NCI-H460 (cell line): ENCODE measurements at regions not wholly inside any gene's neighbourhood (a gene's known extent, or its start where the extent isn't known, plus 50 kb on each side); places are given as distances from the start of the nearest gene placed in this dataset.

Experiments used
- DNase-seq: peaks from one replicate; pipeline ENCODE4 v3.0.0-alpha.2; 2016; ENCODE audit warnings: low read depth; ENCODE audit errors: extremely low read depth

DNA sequence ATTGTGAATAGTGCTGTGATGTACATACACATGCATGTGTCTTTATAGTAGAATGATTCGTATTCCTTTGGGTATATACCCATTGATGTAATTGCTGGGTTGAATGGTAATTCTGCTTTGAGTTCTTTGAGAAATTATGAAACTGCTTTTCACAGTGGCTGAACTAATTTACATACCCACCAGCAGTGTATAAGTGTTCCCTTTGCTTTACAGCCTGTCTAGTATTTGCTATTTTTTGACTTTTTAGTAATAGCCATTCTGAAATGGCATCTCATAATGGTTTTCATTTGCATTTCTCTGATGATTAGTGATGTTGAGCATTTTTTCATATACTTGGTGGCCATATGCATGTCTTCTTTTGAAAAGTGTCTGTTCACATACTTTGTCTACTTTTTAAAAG lies 54.5 kb upstream of the FAM78B start:
- DNase-seq = no peak

DNA sequence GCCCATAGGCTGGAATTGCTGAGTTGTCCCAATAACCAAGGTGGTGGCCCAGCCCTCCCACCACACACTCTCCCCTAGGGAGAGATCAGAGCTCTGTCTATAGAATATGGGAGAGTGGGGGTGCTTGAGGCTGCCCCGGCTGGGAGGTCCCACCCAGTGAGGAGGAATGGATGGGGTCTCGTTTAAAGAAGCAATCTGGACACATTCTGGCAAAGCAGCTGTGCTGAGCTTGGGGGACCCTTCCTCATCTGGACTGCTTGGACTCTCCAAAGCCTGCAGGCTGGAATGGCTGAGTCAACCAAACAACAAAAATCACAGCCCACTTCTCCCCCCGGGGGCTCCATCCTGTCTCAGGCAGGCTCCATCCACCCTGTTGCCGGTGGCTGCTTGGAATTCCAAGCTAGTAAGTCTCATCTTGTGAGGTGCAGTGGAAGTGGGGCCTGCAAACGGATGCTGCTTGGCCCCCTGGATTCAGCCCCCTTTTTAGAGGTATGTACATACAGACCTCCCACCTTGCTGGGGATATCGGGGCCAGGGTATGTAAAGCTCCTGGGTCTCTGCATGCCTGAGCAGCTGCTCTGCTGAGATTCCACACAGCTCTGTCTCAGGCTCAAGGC lies 67.1 kb upstream of the FAM78B start:
- no peak for DNase-seq

DNA sequence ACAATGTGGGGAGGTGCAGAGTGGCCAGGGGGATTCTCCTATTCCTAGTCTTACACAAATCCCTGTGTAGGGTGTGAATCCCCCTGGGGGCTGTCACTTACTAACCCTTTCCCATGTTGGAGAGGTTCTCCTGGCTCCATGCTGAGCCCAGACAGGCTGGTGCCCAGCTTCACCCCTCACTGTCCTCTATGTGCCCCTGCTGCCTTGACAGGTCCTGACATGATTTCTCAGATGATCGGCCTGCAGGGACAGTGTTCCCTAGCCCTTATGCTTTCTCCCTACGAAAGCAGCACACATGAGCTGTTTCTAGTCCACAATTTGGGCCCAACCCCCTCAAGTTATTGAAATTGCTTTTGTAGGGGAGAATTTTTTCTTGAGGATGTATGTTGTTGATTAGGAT lies 68.9 kb upstream of the FAM78B start:
- no peak for DNase-seq

DNA sequence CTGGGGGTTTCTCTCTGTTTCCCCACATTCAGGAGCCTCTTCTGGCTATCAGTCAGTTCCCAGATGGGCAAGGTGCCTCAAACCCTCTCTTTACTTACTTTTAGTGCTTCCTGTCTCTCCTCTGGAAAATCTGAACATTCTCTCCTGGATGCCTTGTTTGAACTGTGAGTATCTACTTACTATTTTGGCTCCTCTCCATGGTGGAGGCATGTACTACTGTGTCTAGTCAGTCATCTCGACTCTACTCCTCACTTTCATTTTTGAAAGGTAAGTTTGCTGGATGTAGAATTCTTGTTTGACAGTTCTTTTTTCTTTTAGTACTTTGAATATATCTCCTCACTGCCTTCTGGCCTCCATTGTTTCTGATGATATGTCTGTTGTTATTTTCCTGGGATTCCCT lies 70.9 kb upstream of the FAM78B start:
- no peak for DNase-seq

DNA sequence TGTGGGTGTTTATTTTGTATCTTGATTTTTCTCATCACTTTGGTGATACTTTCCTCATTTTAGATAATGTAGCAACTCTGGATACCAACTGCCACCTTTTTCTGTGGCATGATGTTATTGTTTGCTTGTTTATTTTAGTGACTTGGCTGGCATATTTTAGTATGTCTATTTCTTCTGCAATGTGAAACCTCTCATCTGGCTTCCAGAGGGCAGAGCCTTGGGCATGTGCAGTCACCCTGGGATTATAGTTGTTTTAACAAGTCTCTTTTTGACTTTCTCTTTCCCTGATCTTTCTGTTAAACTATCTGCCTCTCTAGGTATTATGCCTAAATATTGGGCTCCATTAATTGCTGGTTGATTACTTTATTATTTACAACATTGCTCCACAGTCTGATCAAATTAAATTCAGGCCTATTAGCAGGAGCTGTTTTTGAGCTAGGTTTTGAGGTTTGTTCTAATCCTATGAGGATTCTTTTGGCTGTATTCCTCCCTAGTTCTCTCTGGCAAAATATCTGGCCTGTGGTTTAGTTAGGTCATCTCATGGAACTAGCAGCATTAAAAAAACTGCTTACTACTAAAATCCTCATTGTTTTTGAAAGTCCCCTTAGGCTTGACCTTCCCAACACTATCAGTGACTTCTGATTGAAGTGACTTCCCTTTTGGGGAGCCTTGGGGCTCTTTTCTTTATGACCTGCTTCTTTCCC lies 86.4 kb upstream of the FAM78B start:
- DNase-seq = no peak

DNA sequence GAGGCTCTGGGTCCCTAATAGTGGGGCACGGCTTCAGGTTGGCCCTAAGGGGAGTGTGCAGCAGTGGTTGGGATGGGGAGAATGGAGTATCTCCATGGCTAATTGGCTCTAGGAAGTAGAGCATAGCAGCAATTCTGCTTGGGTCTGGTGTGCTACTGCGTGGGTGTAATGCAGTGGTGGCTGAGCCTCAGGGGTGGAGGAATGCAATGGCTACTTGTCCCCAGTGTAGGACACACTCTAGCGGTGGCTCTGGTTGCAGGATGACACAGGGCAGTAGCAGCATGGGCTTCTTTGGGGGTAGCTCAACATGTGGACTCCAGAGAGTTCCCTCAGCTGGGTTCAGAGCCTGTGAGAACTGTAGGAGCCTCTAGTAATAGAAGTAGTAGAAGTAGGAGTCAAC lies 91.2 kb upstream of the FAM78B start:
- no peak for DNase-seq

DNA sequence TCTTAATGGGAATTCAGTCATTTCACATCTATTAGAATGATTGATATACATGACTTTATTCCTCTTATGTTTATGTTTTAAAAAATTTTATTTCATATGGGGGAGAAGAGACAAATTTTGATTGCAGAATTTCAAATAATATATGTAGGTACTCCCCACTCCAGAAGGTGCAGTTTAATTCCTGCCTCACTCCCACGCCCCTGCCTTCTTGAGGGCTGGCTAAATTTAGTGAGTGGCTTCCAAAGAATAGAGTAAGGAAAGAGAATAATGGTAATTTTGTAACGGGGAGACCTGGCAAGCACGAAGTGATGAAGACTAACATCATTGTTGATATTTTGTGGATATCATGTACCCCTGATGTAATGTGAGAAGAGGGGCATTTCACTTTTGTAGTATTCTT lies 94.7 kb upstream of the FAM78B start:
- no peak for DNase-seq

DNA sequence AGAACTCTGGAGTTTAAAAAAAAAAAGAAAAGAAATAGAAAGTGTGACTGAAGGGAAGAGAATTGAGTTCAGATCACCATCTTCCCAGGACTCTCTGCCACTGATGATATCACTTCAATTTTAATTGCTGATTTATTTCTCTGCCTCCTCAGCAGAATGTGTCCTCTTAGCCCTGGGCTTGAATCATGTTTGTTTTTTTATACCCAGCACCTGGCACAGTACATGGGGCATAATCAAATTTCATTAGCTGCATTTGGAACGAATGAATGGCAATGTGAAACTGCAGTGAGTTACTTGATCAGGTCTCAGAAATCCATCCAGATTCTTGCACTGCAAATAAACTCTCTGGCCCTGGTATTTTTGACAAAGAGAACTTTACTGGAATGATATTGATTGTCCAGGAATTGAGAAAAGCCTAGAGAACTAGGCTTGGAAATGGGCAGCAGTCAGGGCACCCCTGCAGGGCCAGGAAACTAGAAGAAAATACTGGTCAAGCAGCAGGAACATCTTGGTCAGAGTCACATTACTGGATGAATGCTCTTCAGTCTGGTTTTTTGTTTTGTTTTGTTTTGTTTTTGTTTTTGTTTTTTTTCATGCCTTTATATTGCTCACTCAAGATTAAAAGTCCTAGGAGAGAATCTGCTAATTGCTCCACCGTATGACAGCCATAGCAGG lies 103.8 kb upstream of the FAM78B start:
- DNase-seq = no peak

DNA sequence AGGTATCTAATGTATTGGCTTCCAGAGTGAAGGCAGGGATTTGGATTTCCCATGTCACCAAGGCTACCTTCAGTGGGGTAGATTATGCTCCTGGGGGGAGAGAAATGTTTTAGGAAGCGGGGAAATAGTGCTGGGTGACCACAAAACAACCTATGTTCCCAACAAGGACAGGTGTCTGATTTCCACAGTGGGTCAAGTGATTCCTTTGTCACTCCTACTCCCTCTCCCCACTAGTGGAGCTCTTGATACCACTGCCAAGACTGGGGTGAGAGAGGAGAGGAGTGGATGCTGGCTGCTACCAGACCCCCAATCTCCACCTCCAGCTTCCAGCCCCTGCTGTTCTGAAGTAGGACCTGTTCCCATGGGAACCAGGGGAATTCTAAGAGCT lies 104.3 kb upstream of the FAM78B start:
- no peak for DNase-seq

DNA sequence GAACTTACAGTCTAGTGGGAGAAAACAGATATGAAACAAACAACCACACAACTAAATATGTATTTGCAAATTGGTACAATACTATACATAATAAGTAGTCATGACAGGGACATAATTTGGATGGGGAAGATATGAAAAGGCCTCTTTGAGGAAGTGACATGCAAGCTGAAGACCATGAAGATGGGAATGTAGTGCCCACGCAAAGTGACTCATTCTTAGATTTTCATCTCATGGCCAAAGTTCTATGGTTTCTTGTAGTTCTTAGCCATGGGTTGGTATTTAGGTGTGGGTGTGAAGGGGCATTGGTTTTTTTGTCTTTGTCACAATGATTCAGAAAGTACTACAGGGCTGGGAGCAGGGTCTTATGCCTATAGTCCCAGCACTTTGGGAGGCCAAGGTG lies 105.4 kb upstream of the FAM78B start:
- DNase-seq = no peak

DNA sequence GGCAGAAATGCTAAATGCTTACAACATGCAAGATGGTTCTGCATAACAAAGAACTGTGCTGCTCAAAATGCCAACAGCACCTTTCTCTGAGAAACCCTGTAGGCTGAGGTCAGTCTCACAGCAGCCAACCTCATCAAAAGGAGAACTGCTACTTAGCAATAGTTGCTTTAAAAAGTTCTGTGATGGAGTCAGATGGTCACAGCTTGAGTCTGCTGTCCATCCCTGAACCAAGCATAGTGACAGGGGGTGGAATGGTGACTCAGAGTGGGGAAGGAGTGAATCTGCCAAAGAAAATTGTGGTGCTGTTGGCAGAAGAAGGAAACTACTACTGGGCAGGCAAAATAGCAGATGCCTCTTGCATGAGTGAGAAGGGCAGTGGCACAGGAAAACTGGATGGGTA lies 106.0 kb upstream of the FAM78B start:
- DNase-seq = no peak

DNA sequence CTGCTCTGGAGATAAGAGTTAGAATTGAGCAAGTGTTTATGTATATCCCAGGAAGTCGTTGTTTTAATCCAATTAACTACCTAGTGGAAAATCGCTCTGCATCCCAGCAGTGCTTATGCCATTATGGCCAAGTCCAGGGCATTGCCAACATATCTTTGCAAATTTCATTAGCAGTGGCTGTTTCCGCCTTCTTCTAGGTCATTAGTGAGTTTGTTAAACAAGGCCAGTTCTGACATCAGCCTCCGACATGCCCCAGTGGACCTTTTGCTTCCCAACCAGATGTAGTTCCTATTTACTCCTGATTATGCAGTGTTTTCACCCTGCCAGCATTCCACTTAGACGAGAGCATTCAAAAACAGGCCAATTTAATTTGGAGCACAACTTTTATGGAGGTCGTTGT lies 106.8 kb upstream of the FAM78B start:
- DNase-seq = no peak

DNA sequence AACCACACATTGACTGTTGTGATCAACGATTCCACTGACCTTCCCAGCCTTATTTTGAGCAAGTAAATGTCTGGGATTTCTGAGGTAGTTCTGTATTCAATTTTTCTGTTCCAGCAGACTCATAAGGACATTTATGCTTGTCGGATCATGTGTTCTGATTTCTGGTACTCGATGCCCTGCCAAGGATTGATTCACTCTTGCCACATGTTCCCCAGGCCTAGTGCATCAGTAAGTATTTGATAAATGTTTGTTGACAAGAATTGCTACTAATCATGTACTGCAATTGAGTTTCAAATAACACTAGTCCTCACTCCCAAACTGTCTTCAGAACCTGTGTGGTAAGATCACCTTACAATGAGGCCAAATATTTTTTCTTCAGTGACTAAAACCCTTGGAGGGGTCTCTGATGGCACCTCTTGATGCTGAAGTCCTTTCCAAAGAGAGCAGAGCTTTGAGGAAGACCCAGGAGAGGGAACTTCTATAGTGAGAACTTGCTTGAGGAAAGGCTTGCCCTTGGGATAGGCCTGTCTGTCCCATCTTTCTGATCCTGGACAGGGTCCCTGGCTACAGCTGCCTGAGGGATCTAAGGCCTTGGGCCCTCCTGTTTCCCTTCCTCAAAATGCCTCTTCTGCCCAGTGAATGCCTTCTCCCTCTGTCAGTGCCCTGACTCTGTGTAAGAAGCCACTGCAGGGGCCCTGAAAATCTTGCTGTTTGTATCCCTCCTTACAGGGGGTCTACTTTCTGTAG lies 115.8 kb upstream of the FAM78B start:
- no peak for DNase-seq

DNA sequence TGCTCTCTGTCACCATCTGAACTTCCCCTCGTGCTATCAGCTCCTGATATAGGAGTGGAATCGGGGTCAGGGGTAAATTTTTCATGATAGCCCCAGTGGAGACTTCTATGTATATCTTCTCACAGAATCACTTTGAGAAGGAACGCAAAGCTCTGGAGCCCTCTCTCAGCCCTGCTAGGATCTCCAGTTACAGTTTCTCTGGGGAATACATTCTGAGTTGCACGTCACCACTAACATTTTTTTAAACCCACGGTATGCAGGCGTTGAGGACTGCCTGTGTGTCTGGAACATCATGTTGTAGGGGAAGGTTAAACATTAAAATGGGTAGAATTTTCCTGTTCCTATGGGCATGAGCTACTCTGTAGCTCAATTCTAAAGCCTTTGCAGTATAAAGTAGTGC lies 116.4 kb upstream of the FAM78B start:
- no peak for DNase-seq

DNA sequence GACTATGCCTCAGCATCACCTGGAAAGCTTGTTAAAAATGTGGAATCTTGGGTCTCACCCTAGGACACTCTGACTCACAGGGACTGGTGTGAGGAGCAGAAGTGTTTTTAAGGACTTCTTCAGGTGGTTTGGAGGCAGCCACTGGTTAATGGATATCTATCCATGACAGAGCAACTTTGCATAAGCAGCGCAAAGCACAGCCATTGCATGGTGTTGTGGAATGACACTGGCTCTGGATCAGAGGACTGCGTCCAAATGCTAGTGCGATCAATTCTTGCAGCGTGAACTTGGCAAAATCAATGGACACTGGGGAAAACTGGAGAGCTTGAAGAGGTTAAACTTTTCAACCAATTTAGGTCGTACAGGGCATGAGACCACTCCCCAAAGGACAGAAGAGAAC lies 116.8 kb upstream of the FAM78B start:
- no peak for DNase-seq

DNA sequence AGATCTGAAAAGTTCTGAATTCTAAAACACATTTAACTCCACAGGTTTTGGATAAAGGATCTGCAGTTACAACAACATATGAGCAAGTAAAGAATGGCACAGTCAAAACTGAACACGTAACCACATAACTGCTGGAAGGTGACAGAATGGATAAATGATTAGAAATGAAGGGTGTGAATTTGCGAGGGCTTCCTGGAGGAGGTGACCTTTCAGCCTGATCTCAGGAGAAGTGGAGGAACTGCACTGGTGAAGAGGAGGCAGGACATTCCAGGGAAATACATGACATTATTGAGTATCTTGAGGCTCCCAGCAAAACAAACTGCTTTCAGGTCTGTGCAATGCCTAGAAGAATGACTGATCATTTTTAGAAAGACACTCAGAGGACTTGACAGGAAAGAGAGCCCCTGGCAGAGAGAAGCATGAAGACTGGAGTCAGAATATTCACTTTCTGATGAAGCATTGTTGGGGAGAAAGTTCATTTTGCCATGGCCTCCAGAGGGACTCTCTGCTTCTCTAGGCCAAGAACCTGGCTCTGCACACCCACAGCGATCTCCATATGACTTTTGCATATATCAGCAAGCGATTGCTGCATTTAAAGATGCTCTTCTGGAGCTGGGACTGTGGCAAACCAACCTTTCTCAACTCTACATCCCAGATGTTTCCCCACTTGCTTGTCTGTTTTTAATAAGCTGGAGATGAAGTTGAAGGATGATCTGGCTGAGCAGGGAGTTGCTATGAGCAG lies 122.7 kb upstream of the FAM78B start:
- no peak for DNase-seq

DNA sequence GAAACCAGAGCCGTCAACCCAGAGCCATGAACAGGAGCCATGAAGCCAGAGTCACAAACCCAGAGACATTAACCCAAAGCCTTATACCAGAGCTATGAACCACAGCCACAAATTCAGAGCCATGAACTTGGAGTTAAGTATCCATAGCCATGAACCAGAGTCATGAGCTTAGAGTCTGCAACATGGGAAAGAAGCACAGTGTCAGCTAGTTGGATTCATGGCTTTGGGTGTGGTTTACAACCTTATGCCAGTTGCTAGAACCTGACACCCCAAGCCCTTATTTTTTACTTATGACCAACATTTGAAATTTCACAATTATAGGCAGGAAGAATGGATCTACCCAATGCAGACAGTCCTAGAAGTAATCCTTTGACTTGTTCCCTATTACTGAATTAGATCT lies 128.9 kb upstream of the FAM78B start:
- DNase-seq = no peak

DNA sequence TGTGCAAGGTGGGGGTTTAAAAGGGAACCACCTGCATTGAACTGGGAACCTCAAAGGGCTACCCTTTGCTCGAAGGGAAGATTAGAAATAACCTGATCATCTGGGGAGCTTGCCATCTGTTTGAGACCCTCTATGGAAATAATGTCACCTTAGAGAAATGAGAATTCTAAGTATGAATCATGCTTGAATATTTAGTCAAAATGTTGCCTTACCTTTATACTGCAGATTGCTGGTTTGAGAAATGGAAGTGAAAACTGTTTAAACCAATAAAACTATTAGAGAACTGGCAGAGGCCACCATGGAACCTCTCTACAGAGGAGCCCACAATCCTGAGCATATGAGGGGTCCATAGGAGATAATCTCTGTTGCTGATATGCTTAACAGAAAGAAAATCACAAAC lies 131.2 kb upstream of the FAM78B start:
- no peak for DNase-seq

DNA sequence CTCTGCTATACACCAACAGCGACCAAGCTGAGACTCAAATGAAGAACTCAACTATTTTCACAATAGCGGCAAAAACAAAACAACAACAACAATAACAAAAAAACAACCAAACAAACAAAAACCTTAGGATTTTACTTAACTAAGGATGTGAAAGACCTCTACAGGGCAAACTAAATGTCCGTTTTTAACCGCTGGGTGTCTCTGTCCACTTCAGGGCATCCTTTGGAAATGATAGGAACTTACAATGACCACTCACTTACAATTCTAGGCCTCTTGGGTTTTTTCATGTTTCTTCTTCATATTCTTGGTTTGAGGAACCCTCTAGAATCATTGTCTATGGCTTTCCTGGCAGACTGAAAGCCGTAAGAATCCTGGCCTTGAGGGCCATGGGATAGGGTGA lies 134.0 kb upstream of the FAM78B start:
- DNase-seq = no peak

DNA sequence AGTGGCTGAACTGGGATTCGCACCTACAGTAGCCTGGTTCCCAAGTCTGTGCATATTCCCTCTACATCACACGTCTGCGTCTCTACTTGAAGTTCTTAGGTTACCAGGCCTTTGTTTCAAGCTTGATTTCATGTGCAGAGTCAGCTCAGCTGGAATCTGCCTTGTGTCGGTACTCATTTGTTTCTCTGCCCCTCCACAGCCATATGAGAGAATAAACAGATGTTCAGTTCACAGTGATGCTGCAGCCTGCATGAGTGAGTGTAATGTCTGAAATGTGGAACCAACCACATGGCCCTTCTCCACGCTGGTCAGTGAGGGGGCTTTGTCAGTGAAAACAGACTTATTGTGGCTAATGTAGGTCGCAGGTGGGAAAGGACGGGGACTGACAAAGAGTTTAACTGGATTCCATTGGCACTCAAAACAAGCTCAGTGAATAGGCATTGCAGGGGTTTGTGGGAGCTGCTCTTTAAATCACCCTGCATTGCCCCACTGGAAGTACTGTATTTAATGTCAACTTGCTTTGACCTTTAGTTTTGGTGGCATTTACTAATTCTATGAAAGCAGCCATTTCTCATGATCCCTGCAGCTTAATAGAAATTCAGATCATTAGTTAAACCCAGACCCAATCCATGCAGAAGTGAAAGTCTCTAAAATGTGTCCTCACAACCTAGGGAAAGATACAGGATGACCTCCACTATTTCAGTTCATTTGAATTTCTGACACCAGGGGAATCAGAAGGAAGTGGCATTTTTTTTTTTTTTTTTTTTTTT lies 136.4 kb upstream of the FAM78B start:
- DNase-seq = no peak
